Retinal pigment epithelial cell (primary cell): ENCODE measurements at regions not wholly inside any gene's neighbourhood (a gene's known extent, or its start where the extent isn't known, plus 50 kb on each side); places are given as distances from the start of the nearest gene placed in this dataset.
"Not testable (repeated sequence)": the region's sequence is repeated elsewhere in the genome, so short reads cannot be mapped to it uniquely, and the experiment has no call there.

Experiments
- DNase-seq: peaks from one replicate; pipeline ENCODE4 v3.0.0-alpha.2; 2010; ENCODE audit warnings: low read depth
- H3K4me3 ChIP-seq: 2 replicates; pipeline ENCODE4 v1.5.1; 2011; ENCODE audit warnings: mild to moderate bottlenecking, low read length, control low read depth, moderate library complexity
- TF ChIP-seq, protein P1 (sequence below): conservative IDR thresholded peaks from 2 replicates; pipeline ENCODE4 v1.5.1; 2011; ENCODE audit warnings: low read depth, low read length, control low read depth, inconsistent platforms

DNA sequence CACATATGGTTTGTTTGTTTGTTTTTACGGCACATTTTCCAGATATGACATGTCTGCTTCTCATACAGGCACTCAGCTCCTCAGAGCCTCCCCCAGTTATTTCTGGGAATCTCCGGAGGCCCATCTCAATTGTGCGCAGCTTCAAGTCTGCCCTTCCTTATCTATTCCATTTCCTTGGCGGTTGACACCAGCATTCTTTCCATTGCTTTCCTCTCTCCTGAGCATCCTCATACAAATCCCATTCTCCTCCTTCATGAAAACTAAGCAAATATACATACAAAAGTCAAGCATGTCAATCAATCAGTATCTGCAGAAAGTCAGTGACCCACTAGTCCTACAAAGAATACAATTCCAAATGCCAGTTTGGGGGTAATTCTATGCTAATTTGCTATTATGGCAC lies 166.7 kb downstream of the SQOR start:
- TF ChIP-seq, protein P1, sequence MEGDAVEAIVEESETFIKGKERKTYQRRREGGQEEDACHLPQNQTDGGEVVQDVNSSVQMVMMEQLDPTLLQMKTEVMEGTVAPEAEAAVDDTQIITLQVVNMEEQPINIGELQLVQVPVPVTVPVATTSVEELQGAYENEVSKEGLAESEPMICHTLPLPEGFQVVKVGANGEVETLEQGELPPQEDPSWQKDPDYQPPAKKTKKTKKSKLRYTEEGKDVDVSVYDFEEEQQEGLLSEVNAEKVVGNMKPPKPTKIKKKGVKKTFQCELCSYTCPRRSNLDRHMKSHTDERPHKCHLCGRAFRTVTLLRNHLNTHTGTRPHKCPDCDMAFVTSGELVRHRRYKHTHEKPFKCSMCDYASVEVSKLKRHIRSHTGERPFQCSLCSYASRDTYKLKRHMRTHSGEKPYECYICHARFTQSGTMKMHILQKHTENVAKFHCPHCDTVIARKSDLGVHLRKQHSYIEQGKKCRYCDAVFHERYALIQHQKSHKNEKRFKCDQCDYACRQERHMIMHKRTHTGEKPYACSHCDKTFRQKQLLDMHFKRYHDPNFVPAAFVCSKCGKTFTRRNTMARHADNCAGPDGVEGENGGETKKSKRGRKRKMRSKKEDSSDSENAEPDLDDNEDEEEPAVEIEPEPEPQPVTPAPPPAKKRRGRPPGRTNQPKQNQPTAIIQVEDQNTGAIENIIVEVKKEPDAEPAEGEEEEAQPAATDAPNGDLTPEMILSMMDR = no peak
- no peak for DNase-seq
- H3K4me3 ChIP-seq = no peak overlapping the region

DNA sequence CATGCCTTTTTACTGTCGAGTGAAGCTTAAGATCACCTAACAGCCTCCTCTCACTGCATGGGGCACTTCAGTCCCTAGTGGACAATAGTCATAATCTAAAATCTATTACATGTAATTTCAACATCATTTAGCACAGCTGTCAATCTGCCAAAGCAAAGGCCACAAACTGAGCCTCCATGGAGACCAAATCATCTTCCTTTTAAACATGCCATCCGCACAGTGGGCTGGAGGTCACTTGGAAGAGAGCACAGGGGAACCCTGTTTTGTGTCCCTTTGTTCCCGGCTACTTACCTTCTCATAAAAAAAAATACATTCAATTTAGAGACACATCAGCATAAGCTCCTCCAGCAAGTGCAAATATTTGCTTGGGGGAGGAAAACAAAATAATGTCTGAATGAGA lies 167.3 kb downstream of the SQOR start:
- H3K4me3 ChIP-seq = no peak overlapping the region
- TF ChIP-seq, protein P1 = no peak
- DNase-seq = no peak

DNA sequence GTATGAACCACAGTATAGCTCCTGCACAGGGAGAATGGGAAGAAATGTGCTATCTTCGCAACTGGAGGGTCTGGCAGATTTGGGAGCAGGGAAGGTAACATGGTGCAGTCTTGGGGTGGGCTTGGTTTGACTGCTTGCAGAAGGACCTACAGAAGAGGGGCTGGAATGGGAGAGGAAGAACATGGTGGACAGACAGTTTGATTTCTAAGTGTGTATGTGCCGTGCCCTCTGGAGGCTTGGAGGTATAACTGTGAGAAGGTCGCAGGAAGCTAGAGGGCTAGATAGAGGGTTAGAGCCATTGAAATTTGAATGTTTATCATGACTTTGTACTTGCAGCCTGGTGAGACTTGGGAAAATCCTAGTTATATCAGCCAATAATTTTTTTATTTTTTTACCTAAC lies 169.2 kb downstream of the SQOR start:
- TF ChIP-seq, protein P1 = no peak
- H3K4me3 ChIP-seq = no peak overlapping the region
- DNase-seq = no peak

DNA sequence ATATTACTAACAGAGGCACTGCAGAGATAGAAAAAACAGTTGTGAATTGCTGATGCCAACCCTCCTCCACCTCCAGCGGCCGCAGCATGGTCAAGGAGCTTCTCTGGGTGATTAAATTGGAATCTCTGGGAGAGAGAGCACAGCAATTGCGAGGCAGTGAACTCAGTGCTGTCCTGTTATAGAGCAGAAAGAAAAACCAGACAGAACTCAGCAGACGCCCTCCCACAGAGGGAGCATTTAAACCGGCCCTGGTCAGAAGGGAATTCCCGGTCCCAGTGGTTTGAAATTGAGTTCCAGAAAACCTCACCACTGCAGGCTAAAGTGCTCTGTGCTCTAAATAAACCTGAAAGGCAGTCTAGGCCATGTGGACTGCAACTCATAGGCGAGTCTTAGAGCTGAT lies 175.4 kb downstream of the SQOR start:
- TF ChIP-seq, protein P1 = no peak
- H3K4me3 ChIP-seq = no peak overlapping the region
- no peak for DNase-seq

DNA sequence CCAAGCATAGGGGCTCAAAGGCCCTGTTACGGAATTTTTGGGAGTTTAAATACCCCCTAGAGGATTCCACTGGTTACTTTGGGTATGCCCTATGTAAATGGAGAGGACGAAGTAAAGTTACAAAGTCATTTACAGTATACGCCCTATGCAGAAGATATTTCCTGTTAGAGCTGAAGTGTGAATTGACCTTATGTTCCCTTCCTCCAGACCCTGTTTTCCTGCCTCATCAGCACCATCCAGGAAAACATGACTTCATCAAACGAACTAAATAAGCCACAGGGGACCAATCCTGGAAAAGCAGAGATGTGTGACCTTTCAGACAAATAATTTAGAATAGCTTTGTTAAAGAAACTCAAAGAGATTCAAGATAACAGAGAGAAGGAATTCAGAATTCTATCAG lies 177.4 kb downstream of the SQOR start:
- H3K4me3 ChIP-seq = no peak overlapping the region
- TF ChIP-seq, protein P1 = no peak
- DNase-seq = no peak

DNA sequence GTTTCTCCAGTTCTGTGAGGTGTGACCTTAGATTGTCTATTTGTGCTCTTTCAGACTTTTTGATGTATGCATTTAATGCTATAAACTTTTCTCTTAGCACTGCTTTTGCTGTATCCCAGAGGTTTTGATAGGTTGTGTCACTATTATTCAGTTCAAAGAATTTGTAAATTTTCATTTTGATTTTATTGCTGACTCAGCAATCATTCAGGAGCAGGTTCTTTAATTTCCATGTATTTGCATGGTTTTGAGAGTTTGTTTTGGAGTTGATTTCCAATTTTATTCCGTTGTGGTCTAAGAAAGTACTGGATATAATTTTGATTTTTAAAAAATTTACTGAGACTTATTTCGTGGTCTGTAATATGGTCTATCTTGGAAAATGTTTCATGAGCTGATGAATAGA lies 182.7 kb downstream of the SQOR start:
- H3K4me3 ChIP-seq, DNase-seq: not testable (repeated sequence)

DNA sequence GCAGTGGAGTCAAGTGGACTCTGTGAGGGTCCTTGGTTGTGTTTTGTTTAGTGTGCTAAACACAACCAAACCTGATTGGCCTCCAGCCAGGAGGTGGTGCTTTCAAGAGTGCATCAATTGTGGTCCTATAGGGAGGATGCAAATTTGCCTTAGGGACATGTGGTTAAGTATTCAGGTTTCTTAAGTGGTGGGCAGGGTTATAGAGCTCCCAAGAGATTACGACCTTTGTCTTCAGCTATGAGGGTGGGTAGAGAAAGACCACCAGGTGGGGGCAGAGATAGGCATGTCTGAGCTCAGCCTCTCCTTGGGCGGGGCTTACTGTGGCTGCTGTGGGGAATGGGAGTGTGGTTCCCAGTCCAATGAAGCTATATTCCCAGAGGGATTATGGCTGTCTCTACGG lies 186.6 kb downstream of the SQOR start:
- no peak overlapping the region for H3K4me3 ChIP-seq
- no peak for DNase-seq
- TF ChIP-seq, protein P1 = no peak

DNA sequence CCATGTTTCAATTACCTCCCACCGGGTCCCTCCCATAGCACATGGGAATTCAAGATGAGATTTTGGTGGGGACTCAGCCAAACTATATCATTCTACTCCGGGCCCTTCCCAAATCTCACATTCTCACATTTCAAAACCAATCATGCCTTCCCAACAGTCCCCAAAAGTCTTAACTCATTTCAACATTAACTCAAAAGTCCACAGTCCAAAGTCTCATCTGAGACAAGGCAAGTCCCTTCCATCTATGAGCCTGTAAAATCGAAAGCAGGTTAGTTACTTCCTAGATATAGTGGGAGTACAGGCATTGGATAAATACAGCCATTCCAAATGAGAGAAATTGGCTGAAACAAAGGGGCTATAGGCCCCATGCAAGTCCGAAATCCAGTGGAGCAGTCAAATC lies 188.1 kb downstream of the SQOR start:
- not testable (repeated sequence) for H3K4me3 ChIP-seq, DNase-seq
